Nucleus accumbens (tissue), 56 donors: ENCODE measurements at regions not wholly inside any gene's neighbourhood (a gene's known extent, or its start where the extent isn't known, plus 50 kb on each side); places are given as distances from the start of the nearest gene placed in this dataset.
"Not testable (repeated sequence)": the region's sequence is repeated elsewhere in the genome, so short reads cannot be mapped to it uniquely, and the experiment has no call there.

Source experiments
- DNase-seq, 56 donors: peaks; one replicate each; lab custom pipeline; 2025; lab: John Stamatoyannopoulos, UW

DNA sequence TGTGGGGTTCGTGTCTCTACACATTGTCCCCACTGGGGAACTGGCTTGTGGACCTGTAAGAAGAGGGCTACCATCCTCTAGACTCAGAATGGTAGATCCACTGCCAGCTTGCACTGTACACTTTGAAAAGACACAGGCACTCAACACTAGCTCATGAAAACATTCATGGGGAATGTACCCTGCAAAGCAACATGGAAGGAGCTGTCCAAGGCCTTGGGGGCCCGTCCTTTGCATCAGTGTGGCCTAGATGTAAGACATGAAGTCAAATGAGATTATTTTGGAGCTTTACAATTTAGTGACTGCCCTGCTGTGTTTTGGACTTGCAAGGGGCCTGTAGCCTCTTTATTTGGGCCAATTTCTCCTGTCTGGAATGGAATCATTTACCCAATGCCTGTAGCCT, 399.0 kb upstream of the PCDH15 start:
- no peak for DNase-seq

- no peak for DNase-seq
Observed at GRCh38 chr10:55191236-55191860, 390.3 kb upstream of the PCDH15 start.

- DNase-seq = no peak
Observed at GRCh38 chr10:55183993-55184392, 383.0 kb upstream of the PCDH15 start.

GRCh38 chr10:55180357-55180756, 379.3 kb upstream of the PCDH15 start:
- DNase-seq = no peak

GRCh38 chr10:55174419-55174818, 373.4 kb upstream of the PCDH15 start:
- no peak for DNase-seq

DNA sequence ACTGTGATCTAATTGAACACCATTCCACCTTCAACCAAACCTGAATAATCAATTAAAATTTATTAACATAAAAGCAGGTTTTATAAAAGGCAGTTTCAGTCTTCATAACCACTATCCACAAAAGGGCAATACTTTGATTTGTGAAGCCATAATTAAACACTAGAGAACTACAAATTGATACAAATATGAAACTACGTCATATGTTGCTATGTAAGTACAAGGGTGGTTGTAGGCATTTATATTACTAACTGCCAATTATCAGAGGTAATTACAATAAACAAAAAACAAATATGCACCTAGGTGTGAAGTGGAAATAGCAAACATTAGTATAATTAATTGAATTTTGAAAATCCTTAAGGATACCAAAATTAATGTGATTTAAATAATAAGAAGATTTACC, 368.5 kb upstream of the PCDH15 start:
- DNase-seq = no peak

DNA sequence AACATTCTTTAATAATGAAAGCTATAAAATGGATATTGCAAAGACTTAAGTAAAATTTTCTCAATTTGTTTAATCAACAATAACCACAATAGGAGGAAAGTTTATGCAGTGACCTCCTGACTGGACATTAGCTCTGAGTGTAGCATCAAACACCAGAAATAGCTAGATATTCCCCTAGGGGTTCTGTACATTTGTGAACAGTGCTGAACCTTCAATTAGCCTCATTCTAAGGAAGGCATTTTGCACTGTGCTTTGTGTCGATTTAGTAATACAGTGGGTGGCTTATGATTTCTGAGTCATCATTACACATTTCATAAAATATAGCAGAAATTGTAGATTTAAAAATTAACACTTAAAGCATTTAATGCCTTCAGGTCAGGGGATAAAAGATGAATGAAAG, 367.3 kb upstream of the PCDH15 start:
- DNase-seq = no peak

DNA sequence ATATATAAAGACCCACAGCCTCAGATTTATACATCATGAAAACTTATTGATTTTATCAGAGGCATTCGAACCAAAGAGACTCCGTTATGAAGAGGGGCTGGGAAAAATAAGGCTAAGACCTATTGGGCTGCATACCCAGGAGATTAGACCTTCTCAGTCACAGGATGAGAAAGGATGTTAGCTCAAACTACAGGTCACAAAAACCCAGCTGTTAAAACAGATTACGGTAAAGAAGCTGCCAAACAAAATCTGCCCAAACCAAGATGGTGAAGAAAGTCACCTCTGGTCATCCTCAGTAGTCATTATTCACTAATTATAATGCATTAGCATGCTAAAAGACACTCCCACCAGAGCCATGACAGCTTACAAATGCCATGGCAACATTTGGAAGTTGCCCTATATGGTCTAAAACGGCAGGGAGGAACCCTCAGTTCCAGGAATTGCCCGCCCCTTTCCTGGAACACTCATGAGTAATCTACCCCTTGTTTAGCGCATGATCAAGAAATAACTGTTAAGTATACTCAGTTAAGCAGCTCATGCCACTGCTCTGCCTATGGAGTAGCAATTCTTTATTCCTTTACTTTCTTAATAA, 362.5 kb upstream of the PCDH15 start:
- DNase-seq = no peak

DNA sequence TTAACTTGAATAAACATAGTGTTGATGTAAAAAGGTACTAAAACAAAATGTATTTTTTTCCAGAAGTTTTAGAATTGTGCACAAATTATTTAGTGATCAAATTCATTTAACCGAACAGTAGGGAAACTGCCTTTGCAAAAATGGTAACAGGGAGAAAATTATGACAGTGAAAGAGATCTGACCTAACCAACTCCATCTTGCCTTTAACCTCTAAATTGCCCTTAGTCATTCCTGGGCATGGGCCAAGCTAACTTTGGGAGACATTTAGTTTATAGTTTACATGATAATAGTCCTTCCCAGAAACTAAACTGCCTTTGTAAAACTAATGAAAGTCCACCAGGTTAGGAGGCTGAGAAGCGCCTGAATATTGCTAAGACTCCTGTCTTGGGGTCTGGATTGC, 361.3 kb upstream of the PCDH15 start:
- DNase-seq = not testable (repeated sequence)

- no peak for DNase-seq
Observed at GRCh38 chr10:55160655-55161283, 359.7 kb upstream of the PCDH15 start.

DNA sequence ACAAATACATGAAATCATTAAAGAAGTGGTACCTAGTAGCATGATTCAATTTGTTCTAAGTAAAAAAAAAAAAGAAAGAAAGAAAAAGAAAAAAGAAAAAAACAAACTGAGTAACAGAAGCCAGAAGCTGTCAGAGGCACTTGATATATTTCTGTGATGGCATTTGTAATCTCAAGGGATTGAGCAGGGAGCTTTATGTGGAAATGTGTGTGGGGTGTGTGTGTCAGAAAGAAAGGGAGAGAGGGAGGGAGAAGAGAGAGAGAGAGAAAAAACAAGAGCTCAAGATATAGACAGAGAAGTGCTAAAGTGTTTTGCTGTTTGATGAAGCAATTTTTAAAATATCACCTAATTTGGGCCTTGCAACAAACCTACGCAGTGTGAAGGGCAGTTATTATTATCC, 357.6 kb upstream of the PCDH15 start:
- DNase-seq = no peak

DNA sequence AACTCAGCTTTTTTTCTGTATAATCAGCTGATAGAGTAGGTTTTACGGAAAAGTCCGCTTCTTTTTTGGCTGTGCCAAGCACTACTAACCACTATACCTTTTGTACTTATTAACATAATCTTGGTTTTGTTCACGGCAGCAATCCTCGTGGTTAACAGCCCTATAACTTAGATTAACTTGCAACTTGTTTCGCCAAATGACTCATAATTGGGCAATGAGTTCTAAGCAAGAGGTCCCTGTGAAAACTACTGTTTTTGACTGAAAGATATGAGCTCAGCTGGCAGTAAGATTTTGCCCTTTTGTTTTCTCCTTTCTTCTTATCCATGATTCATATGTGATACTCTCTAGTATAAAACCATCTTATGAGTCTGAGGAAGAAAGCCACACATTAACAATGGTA, 345.0 kb upstream of the PCDH15 start:
- no peak for DNase-seq

- no peak for DNase-seq
Observed at GRCh38 chr10:55144001-55144400, 343.0 kb upstream of the PCDH15 start.

- DNase-seq = no peak
Observed at GRCh38 chr10:55141892-55142291, 340.9 kb upstream of the PCDH15 start.

GRCh38 chr10:55137063-55137462, 336.0 kb upstream of the PCDH15 start:
- DNase-seq = no peak

DNA sequence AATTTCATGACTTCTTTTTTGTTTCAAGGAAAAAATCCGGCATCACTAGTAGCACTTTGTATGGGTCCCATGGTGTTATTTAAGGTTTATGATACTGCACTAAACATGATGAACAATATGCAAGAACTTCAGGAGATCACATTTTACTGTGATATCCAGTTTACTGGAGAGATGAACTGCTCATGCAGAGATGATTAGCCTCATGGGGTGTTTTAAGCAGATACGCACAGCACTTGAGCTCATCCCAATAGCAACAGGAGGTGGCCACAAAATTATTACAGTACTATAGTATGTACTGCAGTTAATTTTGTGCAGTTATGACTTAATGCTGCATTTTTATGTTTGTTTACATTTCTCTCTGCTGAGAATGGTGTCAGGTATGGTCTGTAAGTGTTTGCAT, 303.7 kb upstream of the PCDH15 start:
- no peak for DNase-seq

DNA sequence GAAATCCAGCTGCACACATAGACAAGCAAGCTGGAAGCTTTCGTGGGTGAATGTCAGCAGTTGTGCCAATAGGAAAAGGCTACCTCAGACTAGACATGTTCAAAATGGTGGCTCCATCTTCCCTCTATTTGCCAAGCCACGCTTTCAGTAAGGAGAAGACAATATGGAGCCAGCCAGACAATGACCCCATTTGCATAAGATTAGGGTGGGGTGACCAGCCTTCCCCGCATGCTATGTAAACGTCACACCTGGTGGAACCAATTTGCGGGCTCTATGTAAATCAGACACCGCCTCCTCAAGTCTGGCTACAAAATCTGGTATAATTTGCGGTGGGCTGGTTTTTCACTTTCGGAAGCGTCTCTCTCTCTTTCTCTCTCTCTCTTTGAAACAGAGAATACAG, 297.4 kb upstream of the PCDH15 start:
- no peak for DNase-seq

DNA sequence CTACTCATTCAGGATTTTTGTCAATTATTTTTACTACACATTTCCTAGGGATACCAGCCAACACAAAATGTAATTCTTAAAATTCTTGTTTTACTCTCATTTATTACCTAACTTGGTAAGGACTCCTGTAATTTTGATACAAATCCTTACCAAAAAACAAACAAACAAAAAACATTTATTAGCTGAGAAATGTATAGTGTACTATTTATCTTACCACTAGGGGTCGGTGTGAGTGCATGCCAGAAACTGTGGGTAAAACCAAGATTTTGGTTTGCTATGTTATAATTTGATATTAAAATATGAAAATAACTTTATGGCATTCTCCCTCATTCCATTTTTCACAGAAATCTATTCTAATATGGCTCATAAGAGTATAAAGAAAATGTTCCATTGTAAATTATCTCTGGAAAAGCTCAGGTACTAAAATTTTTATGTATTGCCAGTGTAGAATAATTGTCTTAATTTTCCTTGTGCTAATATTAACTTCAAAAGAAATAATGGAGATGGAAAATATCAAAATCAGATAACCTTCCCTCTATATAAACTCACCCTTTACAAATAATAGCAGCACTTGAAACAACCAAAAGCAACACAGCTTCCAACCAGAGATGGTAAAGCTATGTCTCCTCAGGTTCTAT, 290.8 kb upstream of the PCDH15 start:
- DNase-seq = no peak

- no peak for DNase-seq
Observed at GRCh38 chr10:55078121-55078520, 277.1 kb upstream of the PCDH15 start.

DNA sequence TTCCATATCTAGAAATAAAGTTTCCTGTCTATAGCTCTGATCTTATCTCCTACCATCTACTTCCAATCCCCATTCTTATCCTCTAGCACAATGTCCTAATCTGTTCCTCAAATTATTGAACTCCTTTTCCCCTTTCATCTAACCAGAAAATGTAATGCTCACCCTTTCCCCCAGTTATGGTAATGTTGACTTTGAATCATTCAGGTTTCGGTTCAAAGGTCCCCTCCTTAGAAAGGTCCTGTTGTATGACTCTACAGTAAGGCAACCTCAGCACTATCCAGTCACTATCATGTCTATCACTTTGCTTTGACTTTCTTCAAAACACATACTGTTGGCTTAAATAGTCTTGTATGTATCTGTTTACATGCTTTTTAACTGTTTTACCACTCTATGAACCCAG, 264.2 kb upstream of the PCDH15 start:
- DNase-seq = no peak

GRCh38 chr10:55063811-55064210, 262.8 kb upstream of the PCDH15 start:
- no peak for DNase-seq

GRCh38 chr10:55062349-55062748, 261.3 kb upstream of the PCDH15 start:
- no peak for DNase-seq
